ENCODE measurements at regions not wholly inside any gene's neighbourhood (a gene's known extent, or its start where the extent isn't known, plus 50 kb on each side); places are given as distances from the start of the nearest gene placed in this dataset.

- ChIA-PET POLR2A (no interaction called here), CTCF (no interaction called here)
- 93% methylated on average over 9 of the region's 9 CpGs for WGBS (ENCODE audit: insufficient coverage)
- H3K36me3 ChIP-seq (ENCODE audit: control insufficient read depth in 4 of 4, insufficient read depth in 4 of 4, low read length in 3 of 4): no peaks in the 10 kb centered on the region
- no peak for DNase-seq
- no peaks in the 10 kb centered on the region for H3K27me3 ChIP-seq (replicated peaks in 2 of 5; ENCODE audit: control insufficient read depth in 4 of 5, insufficient read depth in 5 of 5, low read length in 4 of 5)
- no peaks in the 10 kb centered on the region for H3K4me1 ChIP-seq (ENCODE audit: control extremely low read depth in 1 of 4, control insufficient read depth in 4 of 4, insufficient read depth in 4 of 4, low read length in 3 of 4)
- H3K27ac ChIP-seq (ENCODE audit: insufficient read depth in 1 of 2, low read depth in 1 of 2, low read length in 2 of 2, poor library complexity in 1 of 2, severe bottlenecking in 2 of 2): no peak overlapping the region
- H3K9me3 ChIP-seq (ENCODE audit: control extremely low read depth in 1 of 5, control insufficient read depth in 4 of 5, insufficient read depth in 2 of 5, low read depth in 1 of 5, low read length in 4 of 5): no peaks in the 10 kb centered on the region
- H3K4me3 ChIP-seq (ENCODE audit: control insufficient read depth in 1 of 7, extremely low read depth in 1 of 7, insufficient read depth in 4 of 7, low read depth in 2 of 7, low read length in 6 of 7): no peak overlapping the region
Measured at GRCh38 chr20:56111961-56112730, 106.8 kb upstream of the CBLN4 start.

- ChIA-PET POLR2A (no interaction called here), CTCF (no interaction called here)
- Histone ChIP-seq H3K36me3 (ENCODE audit: control insufficient read depth in 4 of 4, insufficient read depth in 4 of 4, low read length in 3 of 4) (no peaks in the 10 kb centered on the region), H3K27me3 (replicated peaks in 2 of 5; ENCODE audit: control insufficient read depth in 4 of 5, insufficient read depth in 5 of 5, low read length in 4 of 5) (no peaks in the 10 kb centered on the region), H3K4me3 (ENCODE audit: control insufficient read depth in 1 of 7, extremely low read depth in 1 of 7, insufficient read depth in 4 of 7, low read depth in 2 of 7, low read length in 6 of 7) (no peak overlapping the region), H3K9me3 (ENCODE audit: control extremely low read depth in 1 of 5, control insufficient read depth in 4 of 5, insufficient read depth in 2 of 5, low read depth in 1 of 5, low read length in 4 of 5) (no peaks in the 10 kb centered on the region), H3K27ac (ENCODE audit: insufficient read depth in 1 of 2, low read depth in 1 of 2, low read length in 2 of 2, poor library complexity in 1 of 2, severe bottlenecking in 2 of 2) (no peak overlapping the region), H3K4me1 (ENCODE audit: control extremely low read depth in 1 of 4, control insufficient read depth in 4 of 4, insufficient read depth in 4 of 4, low read length in 3 of 4) (no peaks in the 10 kb centered on the region)
- 82% methylated on average over 5 of the region's 6 CpGs for WGBS (ENCODE audit: insufficient coverage)
- DNase-seq: no peak
Measured at GRCh38 chr20:56117350-56117749, 112.0 kb upstream of the CBLN4 start.

GRCh38 chr20:56121850-56122249 lies 116.5 kb upstream of the CBLN4 start:
- ChIA-PET CTCF (no interaction called here), POLR2A (no interaction called here)
- Histone ChIP-seq H3K4me1 (ENCODE audit: control extremely low read depth in 1 of 4, control insufficient read depth in 4 of 4, insufficient read depth in 4 of 4, low read length in 3 of 4) (no peaks in the 10 kb centered on the region), H3K27me3 (replicated peaks in 2 of 5; ENCODE audit: control insufficient read depth in 4 of 5, insufficient read depth in 5 of 5, low read length in 4 of 5) (peaks cover 0 to 5% (median 0%) of the 10 kb centered on the region in 5 experiments), H3K4me3 (ENCODE audit: control insufficient read depth in 1 of 7, extremely low read depth in 1 of 7, insufficient read depth in 4 of 7, low read depth in 2 of 7, low read length in 6 of 7) (no peak overlapping the region), H3K9me3 (ENCODE audit: control extremely low read depth in 1 of 5, control insufficient read depth in 4 of 5, insufficient read depth in 2 of 5, low read depth in 1 of 5, low read length in 4 of 5) (no peaks in the 10 kb centered on the region), H3K36me3 (ENCODE audit: control insufficient read depth in 4 of 4, insufficient read depth in 4 of 4, low read length in 3 of 4) (no peaks in the 10 kb centered on the region), H3K27ac (ENCODE audit: insufficient read depth in 1 of 2, low read depth in 1 of 2, low read length in 2 of 2, poor library complexity in 1 of 2, severe bottlenecking in 2 of 2) (no peak overlapping the region)
- WGBS (ENCODE audit: insufficient coverage): 64% methylated on average over 1 of the region's 1 CpG
- DNase-seq: no peak

- Histone ChIP-seq H3K27me3 (replicated peaks in 2 of 5; ENCODE audit: control insufficient read depth in 4 of 5, insufficient read depth in 5 of 5, low read length in 4 of 5) (no peaks in the 10 kb centered on the region), H3K4me1 (ENCODE audit: control extremely low read depth in 1 of 4, control insufficient read depth in 4 of 4, insufficient read depth in 4 of 4, low read length in 3 of 4) (peaks cover 0 to 14% (median 0%) of the 10 kb centered on the region in 4 experiments), H3K36me3 (ENCODE audit: control insufficient read depth in 4 of 4, insufficient read depth in 4 of 4, low read length in 3 of 4) (no peaks in the 10 kb centered on the region), H3K4me3 (ENCODE audit: control insufficient read depth in 1 of 7, extremely low read depth in 1 of 7, insufficient read depth in 4 of 7, low read depth in 2 of 7, low read length in 6 of 7) (peak overlapping the region in 2 of 7 experiments; percentile 17 to 58), H3K27ac (ENCODE audit: insufficient read depth in 1 of 2, low read depth in 1 of 2, low read length in 2 of 2, poor library complexity in 1 of 2, severe bottlenecking in 2 of 2) (no peak overlapping the region), H3K9me3 (ENCODE audit: control extremely low read depth in 1 of 5, control insufficient read depth in 4 of 5, insufficient read depth in 2 of 5, low read depth in 1 of 5, low read length in 4 of 5) (peaks cover 0 to 23% (median 6%) of the 10 kb centered on the region in 5 experiments)
- peak; percentile 49 to 77 (median 68) for DNase-seq
- ChIA-PET CTCF (no interaction called here), POLR2A (no interaction called here)
- 0% methylated on average over 3 of the region's 4 CpGs for WGBS (ENCODE audit: insufficient coverage)
Measured at GRCh38 chr20:56143759-56144158, 104.8 kb upstream of the MC3R start.

GRCh38 chr20:56151834-56152233 lies 96.7 kb upstream of the MC3R start:
- 39% methylated on average over 3 of the region's 3 CpGs for WGBS (ENCODE audit: insufficient coverage)
- no peaks in the 10 kb centered on the region for H3K36me3 ChIP-seq (ENCODE audit: control insufficient read depth in 4 of 4, insufficient read depth in 4 of 4, low read length in 3 of 4)
- H3K27me3 ChIP-seq (replicated peaks in 2 of 5; ENCODE audit: control insufficient read depth in 4 of 5, insufficient read depth in 5 of 5, low read length in 4 of 5): peaks cover 0 to 3% (median 0%) of the 10 kb centered on the region in 5 experiments
- DNase-seq: no peak
- no peak overlapping the region for H3K27ac ChIP-seq (ENCODE audit: insufficient read depth in 1 of 2, low read depth in 1 of 2, low read length in 2 of 2, poor library complexity in 1 of 2, severe bottlenecking in 2 of 2)
- ChIA-PET POLR2A (no interaction called here), CTCF (no interaction called here)
- no peaks in the 10 kb centered on the region for H3K9me3 ChIP-seq (ENCODE audit: control extremely low read depth in 1 of 5, control insufficient read depth in 4 of 5, insufficient read depth in 2 of 5, low read depth in 1 of 5, low read length in 4 of 5)
- no peak overlapping the region for H3K4me3 ChIP-seq (ENCODE audit: control insufficient read depth in 1 of 7, extremely low read depth in 1 of 7, insufficient read depth in 4 of 7, low read depth in 2 of 7, low read length in 6 of 7)
- H3K4me1 ChIP-seq (ENCODE audit: control extremely low read depth in 1 of 4, control insufficient read depth in 4 of 4, insufficient read depth in 4 of 4, low read length in 3 of 4): no peaks in the 10 kb centered on the region

GRCh38 chr20:56153926-56154325 lies 94.6 kb upstream of the MC3R start:
- CTCF ChIA-PET: no interaction called here
- no peak for DNase-seq
- Histone ChIP-seq H3K36me3 (ENCODE audit: control insufficient read depth in 4 of 4, insufficient read depth in 4 of 4, low read length in 3 of 4) (no peaks in the 10 kb centered on the region), H3K4me3 (ENCODE audit: control insufficient read depth in 1 of 7, extremely low read depth in 1 of 7, insufficient read depth in 4 of 7, low read depth in 2 of 7, low read length in 6 of 7) (no peak overlapping the region), H3K4me1 (ENCODE audit: control extremely low read depth in 1 of 4, control insufficient read depth in 4 of 4, insufficient read depth in 4 of 4, low read length in 3 of 4) (no peaks in the 10 kb centered on the region), H3K27me3 (replicated peaks in 2 of 5; ENCODE audit: control insufficient read depth in 4 of 5, insufficient read depth in 5 of 5, low read length in 4 of 5) (peaks cover 0 to 7% (median 1%) of the 10 kb centered on the region in 5 experiments), H3K27ac (ENCODE audit: insufficient read depth in 1 of 2, low read depth in 1 of 2, low read length in 2 of 2, poor library complexity in 1 of 2, severe bottlenecking in 2 of 2) (no peak overlapping the region), H3K9me3 (ENCODE audit: control extremely low read depth in 1 of 5, control insufficient read depth in 4 of 5, insufficient read depth in 2 of 5, low read depth in 1 of 5, low read length in 4 of 5) (no peaks in the 10 kb centered on the region)
- WGBS (ENCODE audit: insufficient coverage): 100% methylated on average over 4 of the region's 5 CpGs
- POLR2A ChIA-PET: no interaction called here

- Histone ChIP-seq H3K4me1 (ENCODE audit: control extremely low read depth in 1 of 4, control insufficient read depth in 4 of 4, insufficient read depth in 4 of 4, low read length in 3 of 4) (no peaks in the 10 kb centered on the region), H3K4me3 (ENCODE audit: control insufficient read depth in 1 of 7, extremely low read depth in 1 of 7, insufficient read depth in 4 of 7, low read depth in 2 of 7, low read length in 6 of 7) (no peak overlapping the region), H3K36me3 (ENCODE audit: control insufficient read depth in 4 of 4, insufficient read depth in 4 of 4, low read length in 3 of 4) (no peaks in the 10 kb centered on the region), H3K27me3 (replicated peaks in 2 of 5; ENCODE audit: control insufficient read depth in 4 of 5, insufficient read depth in 5 of 5, low read length in 4 of 5) (peaks cover 0 to 7% (median 0%) of the 10 kb centered on the region in 5 experiments), H3K27ac (ENCODE audit: insufficient read depth in 1 of 2, low read depth in 1 of 2, low read length in 2 of 2, poor library complexity in 1 of 2, severe bottlenecking in 2 of 2) (no peak overlapping the region), H3K9me3 (ENCODE audit: control extremely low read depth in 1 of 5, control insufficient read depth in 4 of 5, insufficient read depth in 2 of 5, low read depth in 1 of 5, low read length in 4 of 5) (no peaks in the 10 kb centered on the region)
- DNase-seq: no peak
- POLR2A ChIA-PET: no interaction called here
- CTCF ChIA-PET: no interaction called here
- WGBS (ENCODE audit: insufficient coverage): 95% methylated on average over 5 of the region's 5 CpGs
Measured at GRCh38 chr20:56155625-56156024, 92.9 kb upstream of the MC3R start.

Data from common myeloid progenitor, CD34-positive (primary cell).